Astrocyte (in vitro differentiated cells and primary cell): ENCODE measurements at regions not wholly inside any gene's neighbourhood (a gene's known extent, or its start where the extent isn't known, plus 50 kb on each side); places are given as distances from the start of the nearest gene placed in this dataset.
A peak's percentile ranks its signal among the peaks of the same experiment; 100 is the strongest.

Experiments
- DNase-seq: peaks from one replicate; pipeline ENCODE4 v3.0.0-alpha.2; 2010; ENCODE audit warnings: low read depth
- FAIRE-seq: peaks from 2 replicates; lab custom pipeline; 2011; peaks lifted over from hg19 to GRCh38; lab: Jason Lieb, UNC
- H2AFZ ChIP-seq: 2 replicates; pipeline ENCODE4 v1.6.0; 2012; ENCODE audit warnings: low read depth, low read length, inconsistent platforms
- H3K27ac ChIP-seq: 2 replicates; pipeline ENCODE4 v1.5.1; 2011; ENCODE audit warnings: low read depth, low read length, inconsistent platforms
- H3K27me3 ChIP-seq: 2 replicates; pipeline ENCODE4 v1.6.0; 2011; ENCODE audit warnings: low read length, inconsistent platforms; ENCODE audit not compliant: insufficient read depth
- H3K36me3 ChIP-seq: 2 replicates; pipeline ENCODE4 v1.5.1; 2011; ENCODE audit warnings: low read length, inconsistent platforms; ENCODE audit not compliant: insufficient read depth
- H3K4me1 ChIP-seq: 2 replicates; pipeline ENCODE4 v1.5.1; 2011; ENCODE audit warnings: low read length, inconsistent platforms; ENCODE audit not compliant: insufficient read depth
- H3K4me2 ChIP-seq: 2 replicates; pipeline ENCODE4 v1.6.0; 2012; ENCODE audit warnings: low read length, inconsistent platforms
- H3K4me3 ChIP-seq: 2 replicates; pipeline ENCODE4 v1.5.1; 2011; ENCODE audit warnings: low read depth, mild to moderate bottlenecking, low read length, inconsistent platforms; ENCODE audit not compliant: insufficient read depth
- H3K79me2 ChIP-seq: 2 replicates; pipeline ENCODE4 v1.6.0; 2012; ENCODE audit warnings: mild to moderate bottlenecking, low read length, inconsistent platforms; ENCODE audit not compliant: insufficient read depth
- H3K9ac ChIP-seq: 2 replicates; pipeline ENCODE4 v1.6.0; 2012; ENCODE audit warnings: mild to moderate bottlenecking, low read length, inconsistent platforms
- H3K9me3 ChIP-seq: 2 replicates; pipeline ENCODE4 v1.5.1; 2012; ENCODE audit warnings: low read depth, mild to moderate bottlenecking, low read length, inconsistent platforms; ENCODE audit not compliant: insufficient read depth
- H4K20me1 ChIP-seq: 2 replicates; pipeline ENCODE4 v1.6.0; 2012; ENCODE audit warnings: low read length, inconsistent platforms; ENCODE audit not compliant: insufficient read depth
- H3K27ac Mint-ChIP-seq: one replicate; pipeline ENCODE4 v1.8.0; 2021; ENCODE audit warnings: mild to moderate bottlenecking, mixed read lengths; ENCODE audit not compliant: unreplicated experiment
- H3K27me3 Mint-ChIP-seq: one replicate; pipeline ENCODE4 v1.8.0; 2021; ENCODE audit warnings: low read depth, mixed read lengths; ENCODE audit not compliant: unreplicated experiment
- H3K36me3 Mint-ChIP-seq: one replicate; pipeline ENCODE4 v1.8.0; 2021; ENCODE audit warnings: low read depth, mixed read lengths; ENCODE audit not compliant: unreplicated experiment
- H3K4me1 Mint-ChIP-seq: one replicate; pipeline ENCODE4 v1.8.0; 2021; ENCODE audit warnings: low read depth, mixed read lengths; ENCODE audit not compliant: unreplicated experiment
- H3K4me3 Mint-ChIP-seq: one replicate; pipeline ENCODE4 v1.8.0; 2021; ENCODE audit warnings: mild to moderate bottlenecking, moderate library complexity, mixed read lengths; ENCODE audit not compliant: unreplicated experiment
- H3K9me3 Mint-ChIP-seq: one replicate; pipeline ENCODE4 v1.8.0; 2021; ENCODE audit warnings: mild to moderate bottlenecking, mixed read lengths; ENCODE audit not compliant: unreplicated experiment
- CTCF ChIP-seq: IDR thresholded peaks from 2 replicates; pipeline ENCODE4 v1.5.1; 2011; ENCODE audit warnings: low read depth, mild to moderate bottlenecking, inconsistent platforms, low read length, moderate library complexity; ENCODE audit not compliant: insufficient read depth
- EZH2 ChIP-seq: IDR thresholded peaks from 2 replicates; pipeline ENCODE4 v1.6.1; 2012; ENCODE audit warnings: mild to moderate bottlenecking, low read length, inconsistent platforms; ENCODE audit not compliant: insufficient read depth

- Mint-ChIP-seq H3K4me3 (no peak overlapping the region), H3K27ac (peak overlapping the region; percentile 15), H3K4me1 (peaks cover 12% of the 10 kb centered on the region), H3K9me3 (no peaks in the 10 kb centered on the region), H3K27me3 (no peaks in the 10 kb centered on the region), H3K36me3 (no peaks in the 10 kb centered on the region)
- Histone ChIP-seq H3K9me3 (no peaks in the 10 kb centered on the region), H3K9ac (no peak overlapping the region), H3K4me2 (no peak overlapping the region), H3K27ac (no peak overlapping the region), H3K4me3 (no peak overlapping the region), H3K4me1 (peaks cover 7% of the 10 kb centered on the region), H3K36me3 (no peaks in the 10 kb centered on the region), H3K27me3 (no peaks in the 10 kb centered on the region), H3K79me2 (no peaks in the 10 kb centered on the region), H4K20me1 (no peaks in the 10 kb centered on the region), H2AFZ (no peak overlapping the region)
- TF ChIP-seq CTCF (no peak), EZH2 (no peak)
- FAIRE-seq: no peak
- no peak for DNase-seq
Observed at GRCh38 chr3:81105206-81105605, 656.2 kb downstream of the GBE1 start.

- H3K4me1 Mint-ChIP-seq: no peaks in the 10 kb centered on the region
- no peak overlapping the region for H3K4me2 ChIP-seq
- no peak overlapping the region for H2AFZ ChIP-seq
- H3K36me3 ChIP-seq: no peaks in the 10 kb centered on the region
- no peaks in the 10 kb centered on the region for H3K4me1 ChIP-seq
- no peaks in the 10 kb centered on the region for H3K27me3 ChIP-seq
- H4K20me1 ChIP-seq: no peaks in the 10 kb centered on the region
- no peak overlapping the region for H3K27ac ChIP-seq
- no peaks in the 10 kb centered on the region for H3K9me3 ChIP-seq
- H3K9me3 Mint-ChIP-seq: no peaks in the 10 kb centered on the region
- H3K27me3 Mint-ChIP-seq: no peaks in the 10 kb centered on the region
- H3K79me2 ChIP-seq: no peaks in the 10 kb centered on the region
- no peak overlapping the region for H3K9ac ChIP-seq
- H3K4me3 ChIP-seq: no peak overlapping the region
- FAIRE-seq (no peak), DNase-seq (no peak)
- H3K27ac Mint-ChIP-seq: no peak overlapping the region
- no peak overlapping the region for H3K4me3 Mint-ChIP-seq
- TF ChIP-seq EZH2 (no peak), CTCF (no peak)
- H3K36me3 Mint-ChIP-seq: no peaks in the 10 kb centered on the region
Observed at GRCh38 chr3:81097889-81098288, 663.6 kb downstream of the GBE1 start.

GRCh38 chr3:81095956-81096355 lies 665.5 kb downstream of the GBE1 start:
- Histone ChIP-seq H3K9ac (no peak overlapping the region), H3K9me3 (peaks cover 1% of the 10 kb centered on the region), H3K36me3 (no peaks in the 10 kb centered on the region), H3K27me3 (no peaks in the 10 kb centered on the region), H3K4me3 (no peak overlapping the region), H3K79me2 (no peaks in the 10 kb centered on the region), H2AFZ (no peak overlapping the region), H4K20me1 (no peaks in the 10 kb centered on the region), H3K27ac (no peak overlapping the region), H3K4me1 (no peaks in the 10 kb centered on the region), H3K4me2 (no peak overlapping the region)
- Mint-ChIP-seq H3K4me1 (no peaks in the 10 kb centered on the region), H3K36me3 (no peaks in the 10 kb centered on the region), H3K27me3 (no peaks in the 10 kb centered on the region), H3K27ac (no peak overlapping the region), H3K9me3 (no peaks in the 10 kb centered on the region), H3K4me3 (no peak overlapping the region)
- no peak for FAIRE-seq
- TF ChIP-seq EZH2: no peak
- no peak for TF ChIP-seq CTCF
- no peak for DNase-seq
